Neuronal stem cell (in vitro differentiated cells): ENCODE measurements at regions not wholly inside any gene's neighbourhood (a gene's known extent, or its start where the extent isn't known, plus 50 kb on each side); places are given as distances from the start of the nearest gene placed in this dataset.
A peak's percentile ranks its signal among the peaks of the same experiment; 100 is the strongest.

Experiments
- DNase-seq: peaks from one replicate; pipeline ENCODE4 v3.0.0-alpha.2; 2013; ENCODE audit warnings: low spot score
- H2AFZ ChIP-seq: one replicate; pipeline ENCODE4 v1.6.1; 2013; ENCODE audit warnings: mild to moderate bottlenecking, low read length, inconsistent platforms
- H2AK5ac ChIP-seq: 2 replicates; pipeline ENCODE4 v1.6.1; 2013; ENCODE audit warnings: low read depth, mild to moderate bottlenecking, inconsistent platforms, low read length, moderate library complexity, mixed read lengths
- H2BK120ac ChIP-seq: 2 replicates; pipeline ENCODE4 v1.6.1; 2013; ENCODE audit warnings: low read depth, mild to moderate bottlenecking, inconsistent platforms, low read length, moderate library complexity, mixed read lengths
- H2BK12ac ChIP-seq: one replicate; pipeline ENCODE4 v1.6.1; 2013; ENCODE audit warnings: low read length, inconsistent platforms
- H2BK15ac ChIP-seq: 2 replicates; pipeline ENCODE4 v1.6.1; 2013; ENCODE audit warnings: mild to moderate bottlenecking, low read length, inconsistent platforms, mixed read lengths
- H2BK5ac ChIP-seq: one replicate; pipeline ENCODE4 v1.6.1; 2013; ENCODE audit warnings: inconsistent platforms, mild to moderate bottlenecking, low read length, moderate library complexity
- H3K14ac ChIP-seq: one replicate; pipeline ENCODE4 v1.6.1; 2013; ENCODE audit warnings: low read length, inconsistent platforms
- H3K18ac ChIP-seq: 2 replicates; pipeline ENCODE4 v1.6.1; 2013; ENCODE audit warnings: low read length, inconsistent platforms
- H3K23ac ChIP-seq: 2 replicates; pipeline ENCODE4 v1.6.1; 2013; ENCODE audit warnings: low read depth, mild to moderate bottlenecking, mixed read lengths, low read length, inconsistent platforms; ENCODE audit not compliant: poor library complexity
- H3K27ac ChIP-seq: replicated peaks from 3 replicates; pipeline ENCODE4 v1.5.1; 2013; ENCODE audit warnings: low read length, inconsistent platforms
- H3K27me3 ChIP-seq, 3 experiments: 2 replicates each; pipeline ENCODE4 v1.6.1; 2013; ENCODE audit warnings: low read length in 3 of 3, mild to moderate bottlenecking in 2 of 3, inconsistent platforms in 1 of 3, low read depth in 1 of 3, mixed read lengths in 1 of 3, moderate library complexity in 1 of 3; ENCODE audit not compliant: control insufficient read depth in 3 of 3, insufficient read depth in 3 of 3
- H3K36me3 ChIP-seq, 2 donors: replicated peaks in 1 of 2; 2 replicates each; pipeline ENCODE4 v1.6.1; 2013; ENCODE audit warnings: low read length in 2 of 2; ENCODE audit not compliant: control insufficient read depth in 2 of 2, insufficient read depth in 2 of 2
- H3K4ac ChIP-seq: 2 replicates; pipeline ENCODE4 v1.6.1; 2013; ENCODE audit warnings: inconsistent platforms, mild to moderate bottlenecking, low read length, moderate library complexity
- H3K4me1 ChIP-seq, 2 donors: 1 replicate in 1 of 2; 2 replicates in 1 of 2; pipeline ENCODE4 v1.6.1; 2013; ENCODE audit warnings: low read length in 2 of 2, low read depth in 1 of 2; ENCODE audit not compliant: control insufficient read depth in 2 of 2, insufficient read depth in 1 of 2
- H3K4me2 ChIP-seq: one replicate; pipeline ENCODE4 v1.6.1; 2013; ENCODE audit warnings: mild to moderate bottlenecking, low read length, inconsistent platforms; ENCODE audit not compliant: insufficient read depth, poor library complexity, severe bottlenecking
- H3K4me3 ChIP-seq, 2 donors: 2 replicates each; pipeline ENCODE4 v1.5.1; 2013; ENCODE audit warnings: low read length in 2 of 2, mild to moderate bottlenecking in 2 of 2, inconsistent platforms in 1 of 2, moderate library complexity in 1 of 2
- H3K79me1 ChIP-seq: one replicate; pipeline ENCODE4 v1.6.1; 2013; ENCODE audit warnings: low read depth, mild to moderate bottlenecking, inconsistent platforms, low read length, moderate library complexity
- H3K9ac ChIP-seq: one replicate; pipeline ENCODE4 v1.6.1; 2013; ENCODE audit warnings: mild to moderate bottlenecking, low read depth, low read length, inconsistent platforms; ENCODE audit not compliant: poor library complexity
- H3K9me3 ChIP-seq, 2 donors: replicated peaks in 1 of 2; 2 replicates each; pipeline versions ENCODE3 to v1.6.1; 2013; ENCODE audit warnings: low read length in 2 of 2, mild to moderate bottlenecking in 2 of 2, inconsistent platforms in 1 of 2, low read depth in 1 of 2, mixed read lengths in 1 of 2, moderate library complexity in 1 of 2; ENCODE audit not compliant: control insufficient read depth in 2 of 2, insufficient read depth in 1 of 2
- H4K8ac ChIP-seq: one replicate; pipeline ENCODE4 v1.6.1; 2013; ENCODE audit warnings: low read depth, mild to moderate bottlenecking, inconsistent platforms, low read length, moderate library complexity
- H4K91ac ChIP-seq: one replicate; pipeline ENCODE4 v1.6.1; 2013; ENCODE audit warnings: low read length, low read depth, mild to moderate bottlenecking, inconsistent platforms; ENCODE audit not compliant: poor library complexity
- WGBS, 2 donors: extraction: QIAGEN DNeasy Blood & Tissue Kit; methylation state at CpG; one replicate each; pipeline ENCODE4 v1.1.7; 2013; ENCODE audit warnings: missing lambda C conversion rate in 2 of 2, mixed read lengths in 1 of 2; ENCODE audit not compliant: insufficient read length in 2 of 2, insufficient replicate concordance in 1 of 2; ENCODE audit errors: extremely low coverage in 2 of 2; 5-methylcytosine and 5-hydroxymethylcytosine counted together

DNA sequence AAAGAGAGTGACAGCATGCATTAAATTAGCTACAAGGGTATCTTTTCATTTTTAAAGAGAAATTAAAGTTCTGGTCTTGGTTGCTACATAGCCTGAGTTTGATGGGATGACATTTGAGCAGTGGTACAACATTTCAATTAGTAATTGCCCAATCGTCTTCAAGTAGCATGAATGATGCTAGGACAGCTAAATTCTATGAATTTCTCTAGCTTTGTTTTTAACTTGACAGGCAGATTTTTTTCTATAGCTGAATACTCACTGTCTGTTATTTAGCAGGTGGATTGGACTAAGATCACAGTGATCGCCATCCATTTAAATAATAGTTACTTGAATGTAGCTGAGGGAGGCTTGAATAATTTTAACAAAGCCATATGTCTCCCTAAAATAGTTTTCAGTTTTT is 162.2 kb downstream of the OXSM start:
- Histone ChIP-seq H3K18ac (no peak overlapping the region), H3K27me3 (no peaks in the 10 kb centered on the region), H3K4ac (no peak overlapping the region), H2BK12ac (no peak overlapping the region), H2BK15ac (no peak overlapping the region), H3K36me3 (no peaks in the 10 kb centered on the region), H2BK120ac (no peak overlapping the region), H3K4me2 (no peak overlapping the region), H4K8ac (no peak overlapping the region), H2AK5ac (no peak overlapping the region), H3K14ac (no peak overlapping the region), H4K91ac (no peak overlapping the region), H3K27ac (no peak overlapping the region), H3K79me1 (no peaks in the 10 kb centered on the region), H2BK5ac (no peak overlapping the region), H3K4me1 (no peaks in the 10 kb centered on the region), H3K23ac (no peak overlapping the region), H2AFZ (no peak overlapping the region), H3K9me3 (no peaks in the 10 kb centered on the region), H3K4me3 (no peak overlapping the region), H3K9ac (no peak overlapping the region)
- DNase-seq: no peak
- WGBS, 2 donors: no CpG with 5 or more reads among the region's 2 CpGs

DNA sequence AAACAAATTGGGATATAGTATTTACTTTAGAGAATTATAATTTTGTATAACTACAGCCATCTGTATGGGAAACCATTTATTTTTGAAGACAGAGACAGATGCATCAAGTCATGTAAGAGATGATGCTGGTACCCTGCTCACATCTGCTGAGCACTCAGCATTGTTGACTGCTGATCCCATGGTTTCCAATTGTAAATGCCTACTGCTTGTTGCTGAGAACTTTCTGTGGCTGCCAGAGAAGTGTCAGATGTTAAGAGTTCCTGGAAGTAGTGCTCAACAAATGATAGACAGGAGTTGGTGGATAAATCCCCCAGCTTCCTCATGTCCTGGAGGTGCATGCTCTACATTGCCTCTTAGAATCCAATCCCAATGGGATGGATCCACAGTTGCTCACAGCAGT is 167.1 kb downstream of the OXSM start:
- Histone ChIP-seq H3K14ac (no peak overlapping the region), H3K23ac (no peak overlapping the region), H2BK120ac (no peak overlapping the region), H3K4me1 (peaks cover 0 to 3% of the 10 kb centered on the region in 2 donors), H4K8ac (no peak overlapping the region), H2AK5ac (no peak overlapping the region), H3K9me3 (no peaks in the 10 kb centered on the region), H3K27me3 (no peaks in the 10 kb centered on the region), H3K36me3 (no peaks in the 10 kb centered on the region), H2AFZ (no peak overlapping the region), H4K91ac (no peak overlapping the region), H3K18ac (no peak overlapping the region), H2BK5ac (no peak overlapping the region), H3K4me2 (no peak overlapping the region), H2BK12ac (no peak overlapping the region), H3K9ac (no peak overlapping the region), H3K27ac (no peak overlapping the region), H3K79me1 (no peaks in the 10 kb centered on the region), H3K4ac (no peak overlapping the region), H2BK15ac (no peak overlapping the region), H3K4me3 (no peak overlapping the region)
- no peak for DNase-seq

DNA sequence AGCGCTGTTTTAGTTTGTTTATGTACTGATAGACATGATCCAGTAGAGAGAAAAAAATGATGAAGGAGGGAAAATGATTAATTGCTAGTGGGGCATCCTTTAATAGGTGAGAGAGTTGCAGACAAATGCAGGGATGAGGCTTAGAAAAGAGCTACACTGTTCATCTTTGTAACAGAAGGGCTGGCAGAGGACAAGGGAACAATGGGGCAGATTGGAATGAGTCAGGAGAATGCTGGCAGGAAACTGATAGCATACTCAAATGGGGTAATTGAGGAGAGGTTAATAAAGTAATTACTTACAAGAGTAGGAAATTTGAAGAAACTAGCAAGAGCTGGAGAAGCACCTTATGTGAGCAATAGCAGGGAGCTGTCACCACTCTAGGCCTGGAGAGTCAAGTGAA is 170.9 kb downstream of the OXSM start:
- DNase-seq: no peak
- H3K4ac ChIP-seq: no peak overlapping the region
- no CpG with 5 or more reads among the region's 1 CpG for WGBS, 2 donors
- no peak overlapping the region for H4K91ac ChIP-seq
- no peaks in the 10 kb centered on the region for H3K36me3 ChIP-seq
- no peak overlapping the region for H2AFZ ChIP-seq
- no peak overlapping the region for H4K8ac ChIP-seq
- H2BK15ac ChIP-seq: no peak overlapping the region
- H3K9me3 ChIP-seq: no peaks in the 10 kb centered on the region
- H3K4me2 ChIP-seq: no peak overlapping the region
- no peak overlapping the region for H2AK5ac ChIP-seq
- no peak overlapping the region for H3K14ac ChIP-seq
- no peak overlapping the region for H3K27ac ChIP-seq
- H2BK5ac ChIP-seq: no peak overlapping the region
- no peak overlapping the region for H2BK12ac ChIP-seq
- no peaks in the 10 kb centered on the region for H3K27me3 ChIP-seq
- H3K23ac ChIP-seq: no peak overlapping the region
- no peak overlapping the region for H2BK120ac ChIP-seq
- peak overlapping the region; percentile 59 for H3K18ac ChIP-seq
- no peak overlapping the region for H3K4me3 ChIP-seq
- H3K9ac ChIP-seq: no peak overlapping the region
- no peaks in the 10 kb centered on the region for H3K79me1 ChIP-seq
- peaks cover 0 to 3% of the 10 kb centered on the region in 2 donors for H3K4me1 ChIP-seq

DNA sequence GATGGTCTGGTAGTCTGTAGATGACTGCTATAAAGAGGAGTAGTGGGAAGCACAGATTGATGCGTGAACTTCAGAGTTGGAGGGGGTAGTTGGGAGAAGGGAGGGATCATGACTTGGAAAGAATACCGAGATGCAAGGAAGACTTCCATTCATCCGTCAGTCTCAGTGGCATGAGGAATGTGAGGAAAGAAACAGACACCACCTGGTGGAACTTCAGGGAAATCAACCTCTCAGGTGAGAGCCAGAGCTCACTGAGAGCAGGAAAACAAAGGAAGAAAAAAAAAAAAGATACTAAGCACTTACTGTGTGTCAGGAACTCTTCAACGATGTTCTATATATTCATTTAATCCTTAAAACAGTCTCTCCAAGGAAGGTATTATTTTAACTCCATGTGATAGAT is 172.4 kb downstream of the OXSM start:
- Histone ChIP-seq H2BK120ac (no peak overlapping the region), H3K9ac (no peak overlapping the region), H3K36me3 (no peaks in the 10 kb centered on the region), H2AFZ (no peak overlapping the region), H2BK5ac (no peak overlapping the region), H3K4me1 (peaks cover 0 to 3% of the 10 kb centered on the region in 2 donors), H3K4me3 (no peak overlapping the region), H4K91ac (no peak overlapping the region), H3K18ac (no peak overlapping the region), H2AK5ac (no peak overlapping the region), H2BK15ac (no peak overlapping the region), H4K8ac (no peak overlapping the region), H2BK12ac (no peak overlapping the region), H3K4ac (no peak overlapping the region), H3K9me3 (no peaks in the 10 kb centered on the region), H3K14ac (no peak overlapping the region), H3K27ac (no peak overlapping the region), H3K27me3 (no peaks in the 10 kb centered on the region), H3K4me2 (no peak overlapping the region), H3K79me1 (no peaks in the 10 kb centered on the region), H3K23ac (no peak overlapping the region)
- WGBS, 2 donors: no CpG with 5 or more reads among the region's 4 CpGs
- DNase-seq: no peak
